ENCODE measurements at regions not wholly inside any gene's neighbourhood (a gene's known extent, or its start where the extent isn't known, plus 50 kb on each side); places are given as distances from the start of the nearest gene placed in this dataset.

GRCh38 chr4:103778221-103778620 is 58.4 kb upstream of the TACR3 start:
- no peak for DNase-seq
- in situ Hi-C loops (cut with MboI; ENCODE audit: low pct_unique_long_range_greater_than_20kb, low sequenced_read_pairs) = no loop called here

- no peak for DNase-seq
- in situ Hi-C loops (cut with MboI; ENCODE audit: low pct_unique_long_range_greater_than_20kb, low sequenced_read_pairs) = no loop called here
These were observed 54.6 kb upstream of the TACR3 start for GRCh38 chr4:103774326-103774825.

GRCh38 chr4:103773691-103774231 is 54.0 kb upstream of the TACR3 start:
- in situ Hi-C loops (cut with MboI; ENCODE audit: low pct_unique_long_range_greater_than_20kb, low sequenced_read_pairs) = no loop called here
- DNase-seq = no peak
